AG09309 (cell line): ENCODE measurements at regions not wholly inside any gene's neighbourhood (a gene's known extent, or its start where the extent isn't known, plus 50 kb on each side); places are given as distances from the start of the nearest gene placed in this dataset.

ENCODE experiments used
- DNase-seq: peaks from one replicate; pipeline ENCODE4 v3.0.0-alpha.2; 2010; ENCODE audit warnings: low read depth
- H3K4me3 ChIP-seq: 2 replicates; pipeline ENCODE4 v1.5.1; 2011; ENCODE audit warnings: mild to moderate bottlenecking, low read depth, low read length, moderate library complexity; ENCODE audit not compliant: control insufficient read depth
- CTCF ChIP-seq: IDR thresholded peaks from 2 replicates; pipeline ENCODE4 v1.5.1; 2011; ENCODE audit warnings: mild to moderate bottlenecking, low read depth, low read length, inconsistent platforms; ENCODE audit not compliant: insufficient read depth, control insufficient read depth; ENCODE audit errors: missing control alignments

- H3K4me3 ChIP-seq = no peak overlapping the region
- TF ChIP-seq CTCF = no peak
- DNase-seq = no peak
Measured at GRCh38 chr17:6297960-6298359, 137.0 kb downstream of the AIPL1 start.

DNA sequence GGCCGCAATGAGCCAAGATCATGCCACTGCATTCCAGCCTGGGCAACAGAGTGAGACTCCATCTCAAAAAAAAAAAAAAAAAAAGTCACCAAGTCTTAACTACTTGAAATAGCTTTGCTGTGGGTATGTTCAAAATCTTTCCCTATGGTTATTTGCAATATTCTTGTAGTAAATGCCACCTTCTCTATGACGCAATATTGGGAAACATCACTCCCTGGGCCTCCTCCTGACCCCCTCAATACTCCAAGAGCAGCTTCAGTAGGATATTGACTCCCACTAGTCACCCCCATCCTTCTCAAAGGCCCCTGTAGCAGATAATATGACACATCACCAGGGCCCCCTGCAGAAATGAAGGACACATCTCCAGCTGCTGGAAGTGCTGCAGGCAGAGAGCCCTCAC lies 137.8 kb downstream of the AIPL1 start:
- H3K4me3 ChIP-seq = no peak overlapping the region
- DNase-seq = no peak
- TF ChIP-seq CTCF = no peak

DNA sequence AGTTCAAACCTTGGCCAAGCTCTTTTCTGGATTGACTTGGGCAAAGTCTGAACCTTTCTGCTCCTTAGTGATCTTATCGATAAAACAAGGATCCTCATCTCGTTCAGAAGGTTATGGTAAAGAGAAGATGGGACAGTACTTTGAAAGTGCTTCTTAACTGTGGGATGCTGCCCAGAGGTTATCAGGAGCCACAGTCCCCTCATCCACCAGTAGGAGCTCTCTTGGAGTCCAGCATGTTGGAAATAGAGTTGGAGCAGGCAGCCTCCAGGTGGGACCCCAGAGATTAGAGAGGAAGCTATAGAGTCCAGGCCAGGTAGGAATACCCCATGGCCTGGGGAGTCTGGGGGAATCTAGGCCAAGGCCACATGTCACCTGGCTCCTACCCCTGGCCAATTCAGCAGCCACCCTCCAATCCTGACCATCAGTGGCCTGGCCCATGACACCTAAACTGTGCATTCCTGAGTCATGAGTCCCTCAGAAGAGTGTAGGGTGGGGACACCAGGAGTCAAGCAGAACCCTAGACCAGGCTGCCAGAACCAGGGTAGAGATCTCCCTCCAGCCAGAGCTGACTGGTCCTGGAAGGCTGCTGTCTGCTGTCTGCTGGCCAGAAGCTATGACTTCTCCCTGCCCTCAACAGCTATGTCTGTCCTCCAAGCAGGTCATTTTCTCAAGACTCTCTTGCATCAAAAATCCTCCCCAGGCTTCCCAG lies 144.3 kb downstream of the AIPL1 start:
- no peak for TF ChIP-seq CTCF
- no peak for DNase-seq
- no peak overlapping the region for H3K4me3 ChIP-seq

DNA sequence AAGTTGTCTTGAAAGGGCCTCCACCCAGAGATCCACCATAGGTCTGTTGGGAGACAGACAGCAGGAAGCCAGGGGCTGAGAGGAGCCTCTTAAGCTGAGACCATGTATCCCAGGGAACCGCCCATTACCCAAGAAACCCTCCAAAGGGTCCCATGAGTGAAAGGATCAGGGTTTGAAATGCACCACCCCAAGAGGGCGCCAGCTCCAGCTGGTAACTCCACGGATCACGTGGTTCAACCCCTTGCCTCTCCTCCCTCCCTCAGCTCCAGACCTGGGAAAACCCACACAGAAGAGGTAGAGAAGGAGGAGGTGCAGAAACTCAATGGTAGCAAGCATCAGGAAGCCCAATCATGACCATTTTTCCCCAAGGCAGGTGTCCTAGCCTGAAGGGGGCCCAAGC lies 148.7 kb downstream of the AIPL1 start:
- no peak for DNase-seq
- no peak for TF ChIP-seq CTCF
- no peak overlapping the region for H3K4me3 ChIP-seq

GRCh38 chr17:6285486-6285885 lies 149.4 kb downstream of the AIPL1 start:
- no peak for TF ChIP-seq CTCF
- no peak for DNase-seq
- no peak overlapping the region for H3K4me3 ChIP-seq

GRCh38 chr17:6279659-6280058 lies 155.3 kb downstream of the AIPL1 start:
- DNase-seq = no peak
- no peak for TF ChIP-seq CTCF
- no peak overlapping the region for H3K4me3 ChIP-seq
